GM12878 (cell line): ENCODE measurements at regions not wholly inside any gene's neighbourhood (a gene's known extent, or its start where the extent isn't known, plus 50 kb on each side); places are given as distances from the start of the nearest gene placed in this dataset.

Source experiments
- ATAC-seq: fragments of 200-7000 bp; cut with Tn5 transposase; 3 replicates; pipeline ENCODE4 v1.9.1; 2020; ENCODE audit warnings: mild to moderate bottlenecking, moderate library complexity
- BruUV-seq: library from RNA; stranded (reverse); fragments of 400-500 nt; replicated peaks from 2 replicates; lab custom pipeline; 2021; lab: Mats Ljungman, UMichigan
- CTCF ChIA-PET: fragments of 300-600 bp; sonication (Branson Sonifier 250); formaldehyde crosslinking; extraction: SDS; loops from one replicate; lab custom pipeline; 2021; ENCODE audit warnings: inconsistent platforms; lab: Yijun Ruan, JAX
- POLR2A ChIA-PET: fragments of 350-600 bp; formaldehyde crosslinking; extraction: SDS; loops from one replicate; lab custom pipeline; 2021; ENCODE audit warnings: inconsistent platforms; lab: Charles Lee
- RAD21 ChIA-PET: fragments of 300-600 bp; sonication (Branson Sonifier 250); formaldehyde crosslinking; loops from one replicate; lab custom pipeline; 2023; ENCODE audit warnings: antibody characterized with exemption; ENCODE audit not compliant: unreplicated experiment; lab: Charles Lee
- SMC1A ChIA-PET: fragments of 300-600 bp; sonication (Branson Sonifier 250); formaldehyde crosslinking; loops from one replicate; lab custom pipeline; 2023; ENCODE audit not compliant: unreplicated experiment, uncharacterized antibody; lab: Charles Lee
- DNase-seq: peaks from one replicate; pipeline ENCODE4 v3.0.0-alpha.2; 2011; ENCODE audit warnings: low read depth, low spot score
- FAIRE-seq: peaks from 3 replicates; lab custom pipeline; 2011; peaks lifted over from hg19 to GRCh38; lab: Jason Lieb, UNC
- H2AFZ ChIP-seq: 2 replicates; pipeline ENCODE4 v1.6.0; 2011; ENCODE audit warnings: low read depth, low read length, control low read depth; ENCODE audit not compliant: control insufficient read depth
- H3K27ac ChIP-seq: 2 replicates; pipeline ENCODE4 v1.5.1; 2011; ENCODE audit warnings: control low read depth; ENCODE audit not compliant: control insufficient read depth, insufficient read depth
- H3K27me3 ChIP-seq, 2 experiments: replicated peaks in 1 of 2; 2 replicates each; pipeline versions ENCODE4 v1.6.0 to v1.6.1; 2011; ENCODE audit warnings: low read length in 1 of 2; ENCODE audit not compliant: control insufficient read depth in 2 of 2, insufficient read depth in 2 of 2
- H3K36me3 ChIP-seq, 2 experiments: 2 replicates each; pipeline ENCODE4 v1.5.1; 2011; ENCODE audit warnings: low read length in 1 of 2; ENCODE audit not compliant: control insufficient read depth in 2 of 2, insufficient read depth in 2 of 2
- H3K4me1 ChIP-seq: 2 replicates; pipeline ENCODE4 v1.6.1; 2011; ENCODE audit warnings: mild to moderate bottlenecking, low read length, moderate library complexity, mixed read lengths; ENCODE audit not compliant: control insufficient read depth, insufficient read depth
- H3K4me2 ChIP-seq: 2 replicates; pipeline ENCODE4 v1.6.0; 2011; ENCODE audit warnings: control low read depth; ENCODE audit not compliant: control insufficient read depth, insufficient read depth
- H3K4me3 ChIP-seq: fragments of 200-600 bp; sonication (generic); 2 replicates; pipeline ENCODE4 v1.5.1; 2016
- H3K79me2 ChIP-seq: 2 replicates; pipeline ENCODE4 v1.6.0; 2011; ENCODE audit warnings: low read length; ENCODE audit not compliant: control insufficient read depth, insufficient read depth
- H3K9ac ChIP-seq: 2 replicates; pipeline ENCODE4 v1.8.0; 2011; ENCODE audit warnings: low read length, control low read depth, mixed read lengths; ENCODE audit not compliant: control insufficient read depth, insufficient read depth
- H3K9me3 ChIP-seq: replicated peaks from 3 replicates; pipeline ENCODE4 v1.5.1; 2011; ENCODE audit warnings: mild to moderate bottlenecking, low read length; ENCODE audit not compliant: control insufficient read depth, insufficient read depth
- H4K20me1 ChIP-seq: 2 replicates; pipeline ENCODE4 v1.6.0; 2011; ENCODE audit not compliant: control insufficient read depth, insufficient read depth
- CBX3 ChIP-seq: fragments of 200-600 bp; sonication (generic); IDR thresholded peaks from 2 replicates; pipeline ENCODE4 v1.6.1; 2016; ENCODE audit warnings: low read depth, borderline replicate concordance
- CUX1 ChIP-seq: IDR thresholded peaks from 2 replicates; pipeline ENCODE4 v1.6.1; 2012; ENCODE audit warnings: improper control_type of control experiment, low read depth, low read length; ENCODE audit not compliant: insufficient replicate concordance
- EZH2 ChIP-seq: IDR thresholded peaks from 2 replicates; pipeline ENCODE4 v1.6.1; 2012; ENCODE audit warnings: low read depth, mild to moderate bottlenecking, control low read depth, inconsistent platforms, low read length, borderline replicate concordance; ENCODE audit not compliant: control insufficient read depth
- IKZF1 ChIP-seq: fragments of 450-650 bp; conservative IDR thresholded peaks from 2 replicates; pipeline ENCODE4 v1.6.1; 2017; ENCODE audit warnings: antibody characterized with exemption, mild to moderate bottlenecking
- NRF1 ChIP-seq: conservative IDR thresholded peaks from 2 replicates; pipeline ENCODE4 v1.6.1; 2011; ENCODE audit warnings: mild to moderate bottlenecking, low read depth, low read length, improper control_type of control experiment
- SMAD1 ChIP-seq: fragments of 450-650 bp; IDR thresholded peaks from 2 replicates; pipeline ENCODE4 v1.6.1; 2018; ENCODE audit warnings: mild to moderate bottlenecking, low read depth; ENCODE audit not compliant: partially characterized antibody
- TBL1XR1 ChIP-seq: IDR thresholded peaks from 2 replicates; pipeline ENCODE4 v1.6.1; 2012; ENCODE audit warnings: low read depth, low read length, improper control_type of control experiment
- WGBS: methylation state at CpG from one replicate; pipeline ENCODE4 v1.1.6; 2016; ENCODE audit warnings: low lambda C conversion rate; ENCODE audit not compliant: insufficient replicate concordance, insufficient coverage; ENCODE audit errors: missing lambda C conversion rate; 5-methylcytosine and 5-hydroxymethylcytosine counted together
- in situ Hi-C: fragments of 300-500 bp; cut with MboI; formaldehyde crosslinking; loops from 9 replicates; pipeline ENCODE4 v1.14.3; 2018; ENCODE audit warnings: mixed read lengths
- intact Hi-C: fragments of 100-400 bp; cut with micrococcal nuclease; formaldehyde crosslinking; loops from one replicate; pipeline ENCODE4 v1.14.2; 2022; ENCODE audit not compliant: unreplicated experiment

DNA sequence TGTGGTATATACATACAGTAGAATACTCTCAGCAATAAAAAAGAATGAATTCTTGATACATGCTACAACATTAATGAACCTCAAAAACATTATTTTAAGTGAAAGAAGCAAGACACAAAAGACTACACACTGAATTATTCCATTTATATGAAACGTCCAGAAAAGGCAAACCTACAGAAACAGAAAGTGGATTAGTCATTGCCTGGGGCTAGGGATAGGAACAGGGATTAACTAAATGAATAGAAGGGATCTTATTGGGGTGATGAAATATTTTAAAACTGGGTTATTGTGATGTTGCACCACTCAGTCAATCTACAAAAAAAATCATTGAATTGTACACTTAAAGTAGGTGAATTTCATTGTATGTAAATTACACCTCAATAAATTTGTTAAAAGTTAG, 326.7 kb downstream of the PIK3R1 start (continued):
- TF ChIP-seq CBX3, result no peak
- TF ChIP-seq, all 136 proteins: peak for 0

DNA sequence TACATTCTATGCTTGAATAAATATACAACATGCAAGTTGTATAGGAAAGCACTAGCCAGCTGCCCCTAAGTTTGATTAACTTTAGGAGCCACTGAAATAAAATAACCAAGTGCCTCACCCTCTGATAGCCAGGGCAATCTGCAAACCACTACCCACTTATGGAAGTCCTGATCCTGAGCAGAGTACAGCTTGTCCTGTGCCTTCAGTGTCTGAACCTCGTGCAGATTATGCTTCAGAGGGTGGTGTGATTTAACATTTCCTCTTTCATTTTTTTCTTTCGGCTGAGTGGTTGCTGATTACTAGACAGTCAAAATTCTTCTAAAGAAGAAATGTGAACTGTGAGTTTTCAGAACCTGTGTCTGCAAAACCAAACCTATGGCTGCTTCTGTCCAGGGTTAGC, 327.7 kb downstream of the PIK3R1 start:
- DNase-seq, result no peak
- H4K20me1 ChIP-seq, result no peaks in the 10 kb centered on the region
- WGBS, result 31% methylated on average over 2 of the region's 2 CpGs
- H3K9me3 ChIP-seq, result no peaks in the 10 kb centered on the region
- TF ChIP-seq SMAD1 (no peak), NRF1 (no peak), EZH2 (no peak), CUX1 (no peak), IKZF1 (no peak), TBL1XR1 (no peak)
- TF ChIP-seq, all 136 proteins: peak for 0
- Histone ChIP-seq H3K27me3 (peaks cover 0 to 2% of the 10 kb centered on the region in 2 experiments; a peak in 3 of 4 replicates), H2AFZ (no peak overlapping the region), H3K27ac (no peak overlapping the region), H3K4me1 (0 out of 2 replicates have a peak, but pooled peaks cover 3% of the 10 kb centered on the region), H3K79me2 (no peaks in the 10 kb centered on the region), H3K36me3 (no peaks in the 10 kb centered on the region), H3K4me3 (no peak overlapping the region), H3K4me2 (no peak overlapping the region), H3K9ac (no peak overlapping the region)
- ChIA-PET CTCF (interaction anchor here (0.7 kb wide), 1 partner anchor 259 kb away, joined by 3 read pairs; no protein-coding TSS in a partner anchor), RAD21 (no interaction called here), POLR2A (no interaction called here), SMC1A (no interaction called here)
- no peak; the same call in 1 of the 3 replicates for ATAC-seq
- FAIRE-seq, result no peak
- in situ Hi-C loops (no loop called here), intact Hi-C loops (no loop called here)
- BruUV-seq, result no TSS peak
